Upper lobe of left lung (tissue), 4 donors: ENCODE measurements at regions not wholly inside any gene's neighbourhood (a gene's known extent, or its start where the extent isn't known, plus 50 kb on each side); places are given as distances from the start of the nearest gene placed in this dataset.

Source experiments
- EP300 ChIP-seq, 4 donors: sonication (generic); formaldehyde crosslinking; IDR thresholded peaks; one replicate each; pipeline ENCODE4 v1.5.1; 2017; ENCODE audit warnings: antibody characterized with exemption in 4 of 4, control low read depth in 2 of 4
- POLR2A ChIP-seq, 4 donors: fragments of 450-650 bp; IDR thresholded peaks; one replicate each; pipeline ENCODE4 v1.5.1; 2016 to 2017; ENCODE audit warnings: antibody characterized with exemption in 4 of 4, mild to moderate bottlenecking in 2 of 4
- TF ChIP-seq, protein P1 (sequence below), 6 experiments: fragments of 450-650 bp in 4 of 6; fragments of 200-600 bp in 2 of 6; sonication (generic) in 2 of 6; IDR thresholded peaks; one replicate each; pipeline ENCODE4 v1.5.1; 2016 to 2019; ENCODE audit warnings: antibody characterized with exemption in 6 of 6

GRCh38 chr20:59104831-59105230 is 58.8 kb upstream of the ZNF831 start:
- TF ChIP-seq, protein P1, sequence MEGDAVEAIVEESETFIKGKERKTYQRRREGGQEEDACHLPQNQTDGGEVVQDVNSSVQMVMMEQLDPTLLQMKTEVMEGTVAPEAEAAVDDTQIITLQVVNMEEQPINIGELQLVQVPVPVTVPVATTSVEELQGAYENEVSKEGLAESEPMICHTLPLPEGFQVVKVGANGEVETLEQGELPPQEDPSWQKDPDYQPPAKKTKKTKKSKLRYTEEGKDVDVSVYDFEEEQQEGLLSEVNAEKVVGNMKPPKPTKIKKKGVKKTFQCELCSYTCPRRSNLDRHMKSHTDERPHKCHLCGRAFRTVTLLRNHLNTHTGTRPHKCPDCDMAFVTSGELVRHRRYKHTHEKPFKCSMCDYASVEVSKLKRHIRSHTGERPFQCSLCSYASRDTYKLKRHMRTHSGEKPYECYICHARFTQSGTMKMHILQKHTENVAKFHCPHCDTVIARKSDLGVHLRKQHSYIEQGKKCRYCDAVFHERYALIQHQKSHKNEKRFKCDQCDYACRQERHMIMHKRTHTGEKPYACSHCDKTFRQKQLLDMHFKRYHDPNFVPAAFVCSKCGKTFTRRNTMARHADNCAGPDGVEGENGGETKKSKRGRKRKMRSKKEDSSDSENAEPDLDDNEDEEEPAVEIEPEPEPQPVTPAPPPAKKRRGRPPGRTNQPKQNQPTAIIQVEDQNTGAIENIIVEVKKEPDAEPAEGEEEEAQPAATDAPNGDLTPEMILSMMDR (IDR thresholded peaks at IDR 0.05), result no peak
- no peak for TF ChIP-seq EP300 (IDR thresholded peaks at IDR 0.05)
- TF ChIP-seq POLR2A (IDR thresholded peaks at IDR 0.05), result no peak
